Fibroblast of villous mesenchyme (primary cell): ENCODE measurements at regions not wholly inside any gene's neighbourhood (a gene's known extent, or its start where the extent isn't known, plus 50 kb on each side); places are given as distances from the start of the nearest gene placed in this dataset.

Experiments
- DNase-seq: peaks from one replicate; pipeline ENCODE4 v3.0.0-alpha.2; 2010; ENCODE audit warnings: low read depth
- H3K4me3 ChIP-seq: 2 replicates; pipeline ENCODE4 v1.5.1; 2011; ENCODE audit warnings: low read depth, mild to moderate bottlenecking, low read length
- CTCF ChIP-seq: IDR thresholded peaks from 2 replicates; pipeline ENCODE4 v1.5.1; 2012; ENCODE audit warnings: low read depth, mild to moderate bottlenecking, low read length; ENCODE audit not compliant: insufficient read depth

GRCh38 chr4:24644983-24645764 is 60.8 kb upstream of the DHX15 start:
- no peak overlapping the region for H3K4me3 ChIP-seq
- DNase-seq: peak; percentile 41
- no peak for TF ChIP-seq CTCF

- H3K4me3 ChIP-seq: no peak overlapping the region
- TF ChIP-seq CTCF: no peak
- peak; percentile 8 for DNase-seq
These were observed 61.6 kb upstream of the DHX15 start for GRCh38 chr4:24645765-24646550.

- H3K4me3 ChIP-seq: no peak overlapping the region
- DNase-seq: no peak
- no peak for TF ChIP-seq CTCF
These were observed 62.6 kb upstream of the DHX15 start for GRCh38 chr4:24646798-24647460.

GRCh38 chr4:24650849-24651640 is 66.7 kb upstream of the DHX15 start:
- TF ChIP-seq CTCF: no peak
- DNase-seq: no peak
- H3K4me3 ChIP-seq: no peak overlapping the region

GRCh38 chr4:24655326-24655725 is 71.0 kb upstream of the DHX15 start:
- H3K4me3 ChIP-seq: no peak overlapping the region
- TF ChIP-seq CTCF: no peak
- DNase-seq: no peak

GRCh38 chr4:24655971-24656370 is 71.6 kb upstream of the DHX15 start:
- no peak for DNase-seq
- TF ChIP-seq CTCF: no peak
- H3K4me3 ChIP-seq: no peak overlapping the region
